ENCODE measurements at regions not wholly inside any gene's neighbourhood (a gene's known extent, or its start where the extent isn't known, plus 50 kb on each side); places are given as distances from the start of the nearest gene placed in this dataset.

DNA sequence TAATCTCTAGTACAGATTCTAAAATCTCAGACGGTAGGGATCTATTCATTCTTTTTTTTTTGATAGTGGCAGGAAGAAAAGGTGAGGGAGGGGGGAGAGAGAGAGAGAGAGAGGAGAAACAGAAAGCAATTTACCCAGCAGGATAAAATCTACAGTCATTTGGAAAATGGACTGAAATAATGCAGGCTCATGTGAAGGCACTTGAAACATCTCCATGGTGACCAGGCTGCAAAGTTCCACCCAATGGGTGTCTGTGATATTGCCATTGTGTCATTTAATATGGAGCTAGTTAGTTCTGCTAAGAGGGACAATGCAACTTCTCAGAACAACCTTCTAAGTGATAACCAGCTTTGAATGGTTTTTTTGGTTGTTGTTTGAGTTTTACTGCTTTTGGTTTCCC lies 165.2 kb upstream of the RAG2 start:
- TF ChIP-seq, protein P1, sequence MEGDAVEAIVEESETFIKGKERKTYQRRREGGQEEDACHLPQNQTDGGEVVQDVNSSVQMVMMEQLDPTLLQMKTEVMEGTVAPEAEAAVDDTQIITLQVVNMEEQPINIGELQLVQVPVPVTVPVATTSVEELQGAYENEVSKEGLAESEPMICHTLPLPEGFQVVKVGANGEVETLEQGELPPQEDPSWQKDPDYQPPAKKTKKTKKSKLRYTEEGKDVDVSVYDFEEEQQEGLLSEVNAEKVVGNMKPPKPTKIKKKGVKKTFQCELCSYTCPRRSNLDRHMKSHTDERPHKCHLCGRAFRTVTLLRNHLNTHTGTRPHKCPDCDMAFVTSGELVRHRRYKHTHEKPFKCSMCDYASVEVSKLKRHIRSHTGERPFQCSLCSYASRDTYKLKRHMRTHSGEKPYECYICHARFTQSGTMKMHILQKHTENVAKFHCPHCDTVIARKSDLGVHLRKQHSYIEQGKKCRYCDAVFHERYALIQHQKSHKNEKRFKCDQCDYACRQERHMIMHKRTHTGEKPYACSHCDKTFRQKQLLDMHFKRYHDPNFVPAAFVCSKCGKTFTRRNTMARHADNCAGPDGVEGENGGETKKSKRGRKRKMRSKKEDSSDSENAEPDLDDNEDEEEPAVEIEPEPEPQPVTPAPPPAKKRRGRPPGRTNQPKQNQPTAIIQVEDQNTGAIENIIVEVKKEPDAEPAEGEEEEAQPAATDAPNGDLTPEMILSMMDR (IDR thresholded peaks at IDR 0.05), result no peak
- TF ChIP-seq EP300 (IDR thresholded peaks at IDR 0.05), result no peak
- TF ChIP-seq POLR2A (IDR thresholded peaks at IDR 0.05), result no peak

All from ovary (tissue), 3 donors.